PC-3 (cell line): ENCODE measurements at regions not wholly inside any gene's neighbourhood (a gene's known extent, or its start where the extent isn't known, plus 50 kb on each side); places are given as distances from the start of the nearest gene placed in this dataset.

ENCODE experiments used
- CTCF ChIP-seq: fragments of 300-600 bp; sonication (generic); conservative IDR thresholded peaks from 2 replicates; pipeline ENCODE4 v1.5.1; 2017; ENCODE audit warnings: antibody characterized with exemption, low read depth, mild to moderate bottlenecking, low read length
- EZH2phosphoT487 ChIP-seq: fragments of 300-600 bp; sonication (generic); IDR thresholded peaks from 2 replicates; pipeline ENCODE4 v1.6.1; 2018; ENCODE audit warnings: mild to moderate bottlenecking, antibody characterized with exemption, low read length, borderline replicate concordance

DNA sequence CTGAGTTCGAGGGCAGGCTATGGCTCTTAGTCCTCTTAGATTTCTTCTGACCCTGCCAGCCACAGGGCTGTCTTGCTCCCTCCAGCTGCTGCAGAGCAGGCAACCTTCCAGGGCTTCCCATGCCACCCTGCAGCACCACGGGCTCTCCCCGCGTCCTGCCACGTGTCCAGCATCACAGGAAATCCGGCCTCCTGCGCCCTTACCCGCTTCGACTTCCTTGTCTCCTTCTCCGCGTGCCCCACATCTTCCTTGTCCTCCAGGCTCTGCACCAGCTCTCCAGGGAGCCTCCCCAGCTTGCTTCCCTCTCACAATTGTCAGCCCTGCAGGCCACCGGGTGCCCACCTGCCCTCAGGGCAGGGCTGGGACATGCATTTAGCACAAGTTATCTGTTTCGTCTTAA is 253.5 kb downstream of the DCDC2C start:
- TF ChIP-seq CTCF (no peak), EZH2phosphoT487 (no peak)
